ENCODE measurements at regions not wholly inside any gene's neighbourhood (a gene's known extent, or its start where the extent isn't known, plus 50 kb on each side); places are given as distances from the start of the nearest gene placed in this dataset.

- no peak for DNase-seq (ENCODE audit: low spot score)
Measured at GRCh38 chr5:158165647-158166046, 306.7 kb upstream of the CLINT1 start.

GRCh38 chr5:158164296-158165047, 305.5 kb upstream of the CLINT1 start:
- no peak for DNase-seq (ENCODE audit: low spot score)

GRCh38 chr5:158163451-158164295, 304.7 kb upstream of the CLINT1 start:
- DNase-seq (ENCODE audit: low spot score), result no peak

GRCh38 chr5:158162479-158163034, 303.6 kb upstream of the CLINT1 start:
- DNase-seq (ENCODE audit: low spot score), result no peak

DNA sequence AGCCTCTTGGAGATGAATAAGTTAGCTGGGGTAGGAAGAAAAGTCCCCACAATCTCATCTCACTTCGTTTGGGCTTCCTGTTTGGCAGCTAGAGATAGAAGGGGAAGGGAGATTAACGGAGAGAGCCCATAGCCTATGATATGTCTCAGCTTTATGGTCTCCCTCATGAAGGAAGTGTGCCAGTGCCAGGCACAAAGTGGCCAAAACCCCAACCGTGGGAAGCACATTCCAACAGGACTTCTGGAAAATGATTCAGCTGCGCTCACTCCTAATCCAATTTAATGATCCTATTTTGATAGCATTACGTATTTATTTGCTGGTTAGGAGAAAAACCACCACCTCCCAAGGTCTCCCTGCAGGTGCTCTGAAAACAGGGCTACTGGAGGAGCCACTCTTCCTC, 303.1 kb upstream of the CLINT1 start:
- no peak for DNase-seq (ENCODE audit: low spot score)

DNA sequence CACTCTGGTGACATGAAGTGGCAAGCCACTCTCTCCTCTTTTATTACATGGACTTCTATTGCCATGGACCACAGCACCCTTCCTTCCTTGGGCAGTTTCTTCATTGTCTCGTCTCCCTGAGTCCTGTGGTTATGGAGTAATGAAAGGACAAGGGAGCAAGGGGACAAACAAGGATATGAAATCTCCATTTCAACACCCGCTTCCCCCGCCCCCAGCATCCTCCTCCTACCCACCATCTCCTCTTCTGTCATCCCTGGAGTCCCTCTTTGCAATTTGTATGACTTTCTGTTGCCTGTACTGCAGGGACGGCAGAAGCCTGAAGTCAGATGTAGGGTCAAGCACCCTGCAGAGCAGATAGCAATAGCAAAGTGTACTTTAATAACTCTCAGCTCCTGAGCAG, 300.7 kb upstream of the CLINT1 start:
- no peak for DNase-seq (ENCODE audit: low spot score)

- no peak for DNase-seq (ENCODE audit: low spot score)
Measured at GRCh38 chr5:158155811-158156505, 297.0 kb upstream of the CLINT1 start.

- no peak for DNase-seq (ENCODE audit: low spot score)
Measured at GRCh38 chr5:158155067-158155466, 296.1 kb upstream of the CLINT1 start.

GRCh38 chr5:158154226-158155005, 295.5 kb upstream of the CLINT1 start:
- no peak for DNase-seq (ENCODE audit: low spot score)

DNA sequence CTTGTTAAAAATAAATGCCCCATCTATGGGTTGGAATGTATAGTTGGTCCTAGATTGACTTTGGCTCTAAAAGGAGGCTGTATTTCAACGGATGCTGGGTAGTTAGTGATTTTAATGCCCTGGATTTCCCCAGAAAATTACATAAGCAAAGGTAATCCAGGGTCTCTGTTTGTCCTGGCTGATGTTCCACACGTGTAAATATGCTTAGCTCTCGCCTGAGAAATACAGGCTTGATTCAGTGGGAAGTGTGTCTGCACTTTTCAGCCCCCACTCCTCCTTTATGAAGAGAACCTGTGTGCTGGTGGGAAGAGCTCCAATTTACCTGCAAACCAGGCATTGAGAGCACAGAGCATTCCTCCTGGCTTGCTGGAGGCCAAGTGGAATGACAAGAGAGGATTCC, 294.6 kb upstream of the CLINT1 start:
- no peak for DNase-seq (ENCODE audit: low spot score)

- no peak for DNase-seq (ENCODE audit: low spot score)
Measured at GRCh38 chr5:158152136-158152535, 293.2 kb upstream of the CLINT1 start.

DNA sequence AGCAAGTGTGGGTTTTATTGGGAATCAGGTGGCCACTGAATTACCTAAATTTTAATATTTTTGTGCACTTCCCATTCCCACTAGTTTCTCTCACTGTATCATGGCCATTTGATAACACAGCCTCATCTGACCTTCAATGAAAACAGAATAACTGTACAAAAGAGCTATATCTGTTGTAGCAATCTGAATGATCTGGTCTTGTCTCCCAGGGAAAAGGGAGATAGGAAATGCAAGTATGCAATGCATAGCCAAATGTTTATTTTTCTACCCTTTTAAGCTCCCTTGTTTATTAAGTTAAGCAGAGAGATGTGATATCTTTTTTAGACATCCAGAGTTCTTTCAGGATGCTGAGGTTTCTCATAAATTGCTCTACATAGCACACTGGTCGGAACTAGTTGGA, 288.3 kb upstream of the CLINT1 start:
- no peak for DNase-seq (ENCODE audit: low spot score)

GRCh38 chr5:158145827-158146226, 286.9 kb upstream of the CLINT1 start:
- no peak for DNase-seq (ENCODE audit: low spot score)

- no peak for DNase-seq (ENCODE audit: low spot score)
Measured at GRCh38 chr5:158143081-158143480, 284.1 kb upstream of the CLINT1 start.

- DNase-seq (ENCODE audit: low spot score), result no peak
Measured at GRCh38 chr5:158142156-158142555, 283.2 kb upstream of the CLINT1 start.

DNA sequence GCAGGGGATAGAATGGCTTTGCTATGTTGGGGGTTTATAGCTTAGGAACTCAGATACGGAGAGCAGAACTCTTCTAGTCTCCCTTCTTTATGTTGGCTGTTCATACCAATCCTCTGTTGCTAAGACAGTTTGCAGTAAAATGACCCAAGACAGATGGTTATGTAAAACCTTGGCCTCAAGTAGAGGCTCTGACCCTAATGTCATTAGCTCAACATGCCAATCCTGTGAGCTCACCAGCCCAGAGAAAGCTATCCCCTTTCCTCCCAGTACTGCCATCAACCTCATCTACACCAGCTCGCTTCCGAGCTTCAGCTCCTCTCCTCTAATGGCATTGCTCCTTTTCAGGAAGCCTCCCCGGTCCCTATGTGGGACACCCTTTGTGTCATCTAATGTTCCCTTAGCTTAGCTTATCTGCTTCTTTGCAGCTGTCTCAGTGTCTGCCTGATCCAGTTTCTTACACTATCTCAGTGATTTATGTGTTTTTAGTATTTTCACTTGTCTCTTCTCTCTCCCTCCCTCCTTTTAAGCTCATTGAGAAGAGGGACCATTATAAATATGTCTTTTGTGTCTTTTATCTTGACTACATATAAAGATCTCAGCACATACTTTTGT, 281.3 kb upstream of the CLINT1 start:
- DNase-seq (ENCODE audit: low spot score), result no peak

DNA sequence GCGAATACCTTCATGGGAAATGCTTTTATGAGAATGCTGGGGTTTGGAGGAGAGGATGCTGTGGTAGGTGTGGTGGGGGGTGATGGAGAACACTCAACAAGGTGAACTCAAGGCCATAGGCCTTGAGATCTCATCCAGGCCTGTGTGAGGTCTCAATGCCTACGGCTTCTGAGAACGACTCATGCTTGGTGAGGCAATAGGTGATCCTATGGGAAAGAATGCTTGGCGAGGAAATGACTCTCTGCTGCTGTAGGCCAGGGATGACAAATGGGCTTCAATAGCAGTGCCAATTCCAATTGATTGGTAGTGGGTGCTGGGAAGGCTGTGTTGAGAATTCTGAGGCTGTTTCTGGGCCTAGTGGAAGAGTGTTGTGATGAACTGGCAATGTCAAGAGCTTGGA, 280.2 kb upstream of the CLINT1 start:
- no peak for DNase-seq (ENCODE audit: low spot score)

DNA sequence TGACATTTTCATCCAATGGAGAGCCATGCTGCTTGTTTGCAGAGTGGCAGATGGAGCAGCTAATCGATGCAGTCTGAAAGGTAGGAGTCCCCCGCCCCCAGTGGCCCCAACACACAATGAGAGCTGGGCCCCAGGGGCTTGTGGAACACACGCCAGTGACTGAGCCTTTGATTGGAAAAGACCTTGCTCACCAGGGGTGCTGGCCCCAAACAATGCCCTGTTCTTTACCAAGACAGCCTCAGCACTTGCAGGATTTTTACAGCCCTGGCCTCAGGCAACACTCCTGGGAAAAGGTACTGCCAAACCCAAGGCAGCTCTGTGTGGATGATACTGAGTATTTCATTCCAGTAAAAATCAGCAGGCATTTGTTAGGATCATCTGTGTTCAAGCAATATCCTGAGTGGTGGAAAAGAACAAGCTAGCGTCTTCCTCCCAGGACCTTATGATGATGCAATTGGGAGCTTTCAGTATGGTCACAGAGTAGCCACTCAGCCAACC, 276.8 kb upstream of the CLINT1 start:
- no peak for DNase-seq (ENCODE audit: low spot score)

GRCh38 chr5:158133369-158133768, 274.4 kb upstream of the CLINT1 start:
- DNase-seq (ENCODE audit: low spot score), result no peak

DNA sequence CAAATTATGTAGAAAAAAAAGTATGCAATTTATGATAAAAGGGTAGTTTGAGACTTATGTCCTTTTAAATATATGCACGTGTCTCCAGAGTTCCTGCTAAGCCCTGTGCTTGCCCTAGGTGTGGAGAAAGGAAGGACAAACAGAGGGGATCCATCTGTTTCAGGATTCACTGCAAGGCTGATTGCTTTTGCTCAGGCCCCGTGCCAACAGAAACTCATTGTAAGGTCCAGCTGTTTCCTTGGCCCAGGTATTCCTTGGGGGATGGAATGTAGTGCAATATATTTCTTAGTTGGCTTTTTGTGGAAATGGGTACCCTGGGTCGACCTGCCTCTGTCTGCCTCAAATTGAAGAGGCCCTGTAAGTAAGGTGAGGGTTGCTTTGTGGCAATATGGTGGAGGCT, 268.6 kb upstream of the CLINT1 start:
- no peak for DNase-seq (ENCODE audit: low spot score)
